Pancreas (tissue), 10 donors: ENCODE measurements at regions not wholly inside any gene's neighbourhood (a gene's known extent, or its start where the extent isn't known, plus 50 kb on each side); places are given as distances from the start of the nearest gene placed in this dataset.

Experiments used
- ATAC-seq, 4 donors: fragments of 200-7000 bp; cut with Tn5 transposase; one replicate each; pipeline versions ENCODE4 v1.8.0 to v1.9.1; 2020; ENCODE audit warnings: mild to moderate bottlenecking in 4 of 4, moderate library complexity in 4 of 4
- DNase-seq, 6 donors: peaks; one replicate each; pipeline ENCODE4 v3.0.0-alpha.2; 2020
- FAIRE-seq: peaks from 2 replicates; lab custom pipeline; 2012; peaks lifted over from hg19 to GRCh38; lab: Jason Lieb, UNC
- H3K27ac ChIP-seq, 4 donors: fragments of 200-600 bp; sonication (generic); 1 replicate in 3 of 4; 2 replicates in 1 of 4; pipeline versions ENCODE4 v1.5.0 to v1.8.0; 2020
- H3K27me3 ChIP-seq, 4 donors: fragments of 200-600 bp; one replicate each; pipeline ENCODE4 v1.8.0; 2021
- H3K36me3 ChIP-seq, 3 donors: fragments of 200-600 bp; sonication (generic) in 1 of 3; one replicate each; pipeline versions ENCODE4 v1.5.0 to v1.8.0; 2020 to 2021
- H3K4me1 ChIP-seq, 3 donors: fragments of 200-600 bp; one replicate each; pipeline ENCODE4 v1.8.0; 2021
- H3K4me3 ChIP-seq, 4 donors: fragments of 200-600 bp; sonication (generic) in 2 of 4; one replicate each; pipeline versions ENCODE4 v1.5.0 to v1.8.0; 2020 to 2021
- H3K9me3 ChIP-seq, 4 donors: fragments of 200-600 bp; one replicate each; pipeline ENCODE4 v1.8.0; 2021
- CTCF ChIP-seq, 4 donors: fragments of 200-600 bp; sonication (generic) in 3 of 4; IDR thresholded peaks; one replicate each; pipeline versions ENCODE4 v1.5.0 to v1.8.0; 2021; ENCODE audit warnings: antibody characterized with exemption in 4 of 4
- WGBS, 2 donors: extraction: QIAGEN DNeasy Blood & Tissue Kit; methylation state at CpG; one replicate each; pipeline ENCODE4 v1.1.7; 2013; 5-methylcytosine and 5-hydroxymethylcytosine counted together
- intact Hi-C, 3 donors: fragments of 100-400 bp; cut with DNase I; formaldehyde crosslinking; loops; one replicate each; pipeline versions ENCODE4 v1.11.1 to v1.14.2; 2022
- donor health status: healthy with polysubstance abuse.
- donor health status: DM: no; HTN: no; CAD: no; lungs with moderate emphysema.
- donor health status: DM: no; HTN: no; CAD: no.
- donor health status: control.
- donor health status: control.
- donor health status: Bipolar disorder and iron deficiency.
- donor health status: DM: yes; HTN: yes; CAD: no.
- donor health status: DM: no; HTN: no; CAD: no.
- donor health status: DM: no; HTN: no; CAD: no.
- donor health status: DM: yes; HTN: yes; CAD: no.

- ATAC-seq (no peak), FAIRE-seq (no peak), DNase-seq (no peak)
- no peaks in the 10 kb centered on the region for H3K36me3 ChIP-seq
- WGBS, 2 donors = 59 to 66% methylated on average over 9 of the region's 9 CpGs
- no peaks in the 10 kb centered on the region for H3K27me3 ChIP-seq
- H3K9me3 ChIP-seq = no peaks in the 10 kb centered on the region
- no peak for TF ChIP-seq CTCF (IDR thresholded peaks at IDR 0.05)
- no peak overlapping the region for H3K4me3 ChIP-seq
- no peak overlapping the region for H3K27ac ChIP-seq
- H3K4me1 ChIP-seq = no peaks in the 10 kb centered on the region
- intact Hi-C loops = no loop called here
Measured at GRCh38 chr4:24065974-24066373, 176.1 kb upstream of the PPARGC1A start.

- intact Hi-C loops = no loop called here
- ATAC-seq (no peak), DNase-seq (no peak), FAIRE-seq (no peak)
- Histone ChIP-seq H3K36me3 (no peaks in the 10 kb centered on the region), H3K4me3 (no peak overlapping the region), H3K27ac (no peak overlapping the region), H3K27me3 (no peaks in the 10 kb centered on the region), H3K9me3 (no peaks in the 10 kb centered on the region), H3K4me1 (no peaks in the 10 kb centered on the region)
- TF ChIP-seq CTCF (IDR thresholded peaks at IDR 0.05) = no peak
- 63 to 68% methylated on average over 8 of the region's 8 CpGs for WGBS, 2 donors
Measured at GRCh38 chr4:24063731-24064130, 173.9 kb upstream of the PPARGC1A start.

- intact Hi-C loops = no loop called here
- 44 to 74% methylated on average over 3 of the region's 3 CpGs for WGBS, 2 donors
- TF ChIP-seq CTCF (IDR thresholded peaks at IDR 0.05) = no peak
- no peak for DNase-seq
- FAIRE-seq = no peak
- H3K36me3 ChIP-seq = no peaks in the 10 kb centered on the region
- ATAC-seq = no peak
- H3K9me3 ChIP-seq = no peaks in the 10 kb centered on the region
- no peaks in the 10 kb centered on the region for H3K4me1 ChIP-seq
- no peaks in the 10 kb centered on the region for H3K27me3 ChIP-seq
- no peak overlapping the region for H3K27ac ChIP-seq
- no peak overlapping the region for H3K4me3 ChIP-seq
Measured at GRCh38 chr4:24060932-24061331, 171.1 kb upstream of the PPARGC1A start.

- Histone ChIP-seq H3K27me3 (no peaks in the 10 kb centered on the region), H3K27ac (no peak overlapping the region), H3K4me3 (no peak overlapping the region), H3K9me3 (no peaks in the 10 kb centered on the region), H3K4me1 (peaks cover 0 to 3% (median 0%) of the 10 kb centered on the region in 3 donors), H3K36me3 (no peaks in the 10 kb centered on the region)
- intact Hi-C loops = no loop called here
- DNase-seq = no peak
- no peak for FAIRE-seq
- ATAC-seq = no peak
- 73 to 86% methylated on average over 5 of the region's 5 CpGs for WGBS, 2 donors
- TF ChIP-seq CTCF (IDR thresholded peaks at IDR 0.05) = no peak
Measured at GRCh38 chr4:24059839-24060238, 170.0 kb upstream of the PPARGC1A start.

GRCh38 chr4:24057915-24058559 lies 168.2 kb upstream of the PPARGC1A start:
- peak in 1 of 4 donors; percentile 11 for ATAC-seq
- Histone ChIP-seq H3K4me3 (no peak overlapping the region), H3K36me3 (no peaks in the 10 kb centered on the region), H3K27me3 (no peaks in the 10 kb centered on the region), H3K27ac (no peak overlapping the region), H3K4me1 (peaks cover 0 to 3% (median 0%) of the 10 kb centered on the region in 3 donors), H3K9me3 (no peaks in the 10 kb centered on the region)
- WGBS, 2 donors = 38 to 52% methylated on average over 10 of the region's 10 CpGs
- TF ChIP-seq CTCF (IDR thresholded peaks at IDR 0.05) = no peak
- DNase-seq = no peak
- intact Hi-C loops = no loop called here
- FAIRE-seq = no peak
